GM11168 (cell line): ENCODE measurements at regions not wholly inside any gene's neighbourhood (a gene's known extent, or its start where the extent isn't known, plus 50 kb on each side); places are given as distances from the start of the nearest gene placed in this dataset.

Experiments used
- in situ Hi-C: fragments of 300-500 bp; cut with MboI; formaldehyde crosslinking; loops from one replicate; pipeline ENCODE4 v1.12.0; 2022; ENCODE audit warnings: low sequenced_read_pairs; ENCODE audit not compliant: unreplicated experiment

DNA sequence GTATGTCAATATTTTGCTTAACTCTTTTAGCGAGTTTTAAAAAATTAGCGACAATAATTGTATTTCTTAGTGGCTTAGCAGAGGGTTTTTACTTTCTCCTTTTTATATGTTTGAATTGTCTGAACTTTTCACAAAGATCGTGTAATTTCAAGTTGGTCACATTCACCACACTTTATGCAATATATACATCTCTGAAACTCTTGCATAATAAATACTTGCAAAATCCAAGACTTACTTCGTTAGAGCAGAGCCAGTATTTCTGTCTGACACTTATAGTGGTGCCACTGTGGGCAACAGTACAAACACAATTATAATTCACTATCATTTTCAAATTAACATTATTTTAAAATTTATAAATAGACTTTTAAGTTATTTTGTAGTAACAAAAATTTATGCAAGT, 62.0 kb downstream of the SUCNR1 start:
- in situ Hi-C loops: no loop called here

DNA sequence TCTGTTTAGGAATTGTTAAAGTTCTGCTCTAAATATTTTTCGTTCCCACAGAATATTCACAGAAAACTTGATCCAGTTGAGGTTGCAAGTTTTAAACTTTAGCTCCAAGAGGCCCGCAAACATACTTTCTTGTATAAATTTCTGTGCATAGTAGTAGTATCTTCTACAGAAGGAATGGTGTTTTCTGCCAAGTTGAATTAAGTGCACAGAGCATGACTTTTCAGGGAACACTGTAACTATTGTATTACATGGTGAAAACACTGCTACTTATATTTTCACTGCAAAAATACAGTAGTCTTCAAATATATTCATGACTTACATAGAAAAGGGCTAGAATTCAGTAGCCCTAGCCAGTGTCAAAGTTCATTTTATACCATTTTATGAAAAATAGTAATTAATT, 67.0 kb downstream of the SUCNR1 start:
- in situ Hi-C loops: no loop called here

DNA sequence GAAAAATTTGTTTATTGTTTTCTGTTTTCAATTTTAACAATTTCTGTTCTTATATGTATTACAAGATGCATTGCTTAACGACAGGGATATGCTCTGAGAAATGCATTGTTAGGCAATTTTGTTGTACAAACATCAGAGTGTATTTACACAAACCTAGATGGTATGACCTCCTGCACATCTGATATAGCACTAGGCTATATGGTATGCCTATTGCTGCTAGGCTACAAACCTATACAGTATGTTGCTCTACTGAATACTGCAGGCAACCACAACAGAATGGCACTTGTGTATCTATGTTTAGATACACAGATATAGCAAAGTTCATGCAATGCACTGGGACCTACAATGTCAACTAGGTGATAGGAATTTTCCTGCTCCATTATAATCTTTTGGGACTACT, 70.1 kb downstream of the SUCNR1 start:
- in situ Hi-C loops: no loop called here

GRCh38 chr3:151944356-151944755, 70.9 kb downstream of the SUCNR1 start:
- in situ Hi-C loops: no loop called here

DNA sequence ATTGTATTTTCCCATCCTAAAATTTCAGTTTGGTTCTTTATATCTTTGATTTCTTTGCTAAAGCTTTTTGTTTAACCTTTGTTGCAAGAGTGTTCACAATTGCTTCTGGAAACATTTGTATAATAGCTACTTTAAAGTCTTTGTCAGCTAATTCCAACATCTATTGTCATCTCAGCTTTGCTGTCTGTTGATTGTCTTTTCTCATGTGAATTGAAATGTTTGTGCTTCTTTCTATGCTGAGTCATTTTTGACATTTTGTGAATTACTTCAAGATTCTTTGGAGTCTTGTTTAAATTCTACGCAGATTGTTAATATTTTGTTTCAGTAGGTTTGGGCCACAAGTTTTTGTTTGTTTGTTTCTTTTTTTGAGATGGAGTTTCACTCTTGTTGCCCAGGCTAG, 73.2 kb downstream of the SUCNR1 start:
- in situ Hi-C loops: no loop called here

GRCh38 chr3:151949706-151950105, 76.3 kb downstream of the SUCNR1 start:
- in situ Hi-C loops: no loop called here

DNA sequence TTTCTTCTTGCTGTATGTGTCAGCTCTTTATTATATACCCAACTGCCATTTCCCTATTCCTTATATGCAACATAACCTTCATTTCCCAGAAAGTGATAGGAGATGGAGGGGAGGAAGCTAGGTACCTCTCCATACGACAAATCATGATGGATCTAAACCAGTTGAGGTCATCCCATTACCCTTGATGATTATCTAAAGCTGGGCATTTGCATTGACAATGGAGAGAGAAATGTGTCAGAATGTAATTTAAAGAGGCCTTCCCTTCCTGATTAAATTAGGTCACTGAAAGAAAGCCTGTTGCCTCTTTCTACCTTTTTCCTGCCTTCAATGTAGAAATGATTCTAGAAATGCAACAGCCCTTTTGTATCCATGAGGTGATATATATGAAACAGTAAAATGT, 81.9 kb downstream of the SUCNR1 start:
- in situ Hi-C loops: no loop called here

DNA sequence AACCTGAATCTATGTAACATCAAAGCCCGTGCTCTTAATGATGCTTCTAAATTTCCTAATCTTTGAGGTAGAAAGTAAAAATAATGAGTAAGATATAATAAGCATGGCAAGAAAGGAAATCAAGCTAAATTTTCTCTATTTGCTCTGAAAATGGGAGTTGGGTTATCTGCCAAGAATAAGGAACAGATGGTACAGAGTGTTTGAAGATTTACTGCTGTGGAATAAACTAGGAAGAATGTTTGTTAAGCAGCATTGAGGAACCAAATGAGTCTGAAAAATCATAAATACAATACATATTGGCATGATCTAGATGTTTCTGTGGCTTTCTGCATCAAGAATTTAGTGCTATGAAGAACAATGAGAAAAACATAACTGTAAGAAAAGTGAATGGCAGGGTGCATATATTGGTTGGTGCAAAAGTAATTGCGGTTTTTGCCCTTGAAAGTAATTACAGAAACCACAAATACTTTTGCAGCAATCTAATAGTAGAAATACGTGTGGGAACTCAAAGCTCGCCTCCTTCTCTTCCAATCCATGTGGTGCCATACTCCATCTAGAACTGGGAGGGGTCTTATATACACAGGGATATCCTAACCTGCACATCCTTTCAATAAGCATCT, 87.6 kb downstream of the SUCNR1 start:
- in situ Hi-C loops: no loop called here

- in situ Hi-C loops: no loop called here
Observed at GRCh38 chr3:151962352-151962751, 88.9 kb downstream of the SUCNR1 start.

DNA sequence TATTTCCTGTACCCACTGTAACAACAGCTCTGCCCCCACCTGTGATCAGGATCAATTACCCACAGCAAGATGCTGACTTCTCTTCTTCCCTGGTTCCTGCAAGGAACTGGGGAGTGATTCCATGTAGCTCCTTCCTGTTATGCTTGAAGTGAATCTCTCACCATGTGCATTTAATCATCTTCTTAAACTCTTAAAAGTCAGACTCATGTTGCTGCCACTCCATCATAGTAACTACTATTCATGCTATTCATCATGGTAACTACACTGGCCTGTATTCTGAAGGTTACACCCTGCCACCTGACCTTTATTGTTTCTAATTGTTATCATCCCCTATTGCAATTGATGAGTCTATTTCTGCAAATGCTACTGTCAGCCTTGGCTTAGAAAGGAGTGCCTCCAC, 89.5 kb downstream of the SUCNR1 start:
- in situ Hi-C loops: no loop called here

DNA sequence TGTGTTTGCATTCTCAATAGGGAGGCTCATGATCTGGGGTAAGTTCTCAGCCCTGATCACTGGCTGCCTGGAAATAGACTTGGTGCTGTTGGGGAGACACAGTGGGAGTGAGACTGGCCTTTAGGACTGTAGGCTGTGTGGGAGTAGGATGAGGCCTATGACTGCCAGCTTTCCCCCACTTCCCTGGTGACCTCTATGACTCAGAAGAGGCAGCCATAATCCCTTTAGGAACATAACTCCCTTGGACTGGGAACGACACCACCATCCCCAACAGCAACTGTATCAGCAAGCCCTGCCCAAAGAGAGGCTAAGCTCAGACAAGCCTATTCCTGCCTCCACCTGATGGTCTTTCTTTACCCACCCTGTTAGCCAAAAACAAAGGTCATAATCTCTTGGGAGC, 91.3 kb downstream of the SUCNR1 start:
- in situ Hi-C loops: no loop called here

DNA sequence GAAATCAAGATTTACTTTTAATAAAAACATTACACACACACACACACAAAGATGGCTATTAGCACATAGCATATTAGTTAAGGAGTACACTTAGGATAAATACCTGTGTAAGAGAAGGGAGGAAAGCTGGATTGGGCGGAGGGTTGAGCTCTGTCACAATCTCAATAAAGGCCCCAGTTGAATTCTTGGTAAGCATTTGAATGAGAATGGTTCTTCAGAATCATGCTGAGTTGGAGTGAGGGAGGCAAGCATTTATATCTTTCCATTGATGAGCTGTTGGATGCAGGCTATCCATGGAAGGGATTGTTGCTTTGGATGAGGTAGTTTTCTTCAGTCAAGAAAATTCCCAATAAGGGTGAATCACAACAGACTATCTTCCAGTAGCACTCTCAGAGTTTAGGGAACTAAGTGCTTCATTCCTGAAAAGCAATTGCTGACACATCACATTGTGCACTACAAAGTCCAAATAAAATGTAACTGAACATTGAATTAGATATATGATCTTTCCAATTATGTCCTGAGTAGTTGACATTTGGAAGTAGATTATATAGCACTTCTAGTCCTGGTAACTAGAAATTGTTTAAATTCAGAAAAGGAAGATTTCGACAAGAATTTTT, 95.7 kb downstream of the SUCNR1 start:
- in situ Hi-C loops: no loop called here

DNA sequence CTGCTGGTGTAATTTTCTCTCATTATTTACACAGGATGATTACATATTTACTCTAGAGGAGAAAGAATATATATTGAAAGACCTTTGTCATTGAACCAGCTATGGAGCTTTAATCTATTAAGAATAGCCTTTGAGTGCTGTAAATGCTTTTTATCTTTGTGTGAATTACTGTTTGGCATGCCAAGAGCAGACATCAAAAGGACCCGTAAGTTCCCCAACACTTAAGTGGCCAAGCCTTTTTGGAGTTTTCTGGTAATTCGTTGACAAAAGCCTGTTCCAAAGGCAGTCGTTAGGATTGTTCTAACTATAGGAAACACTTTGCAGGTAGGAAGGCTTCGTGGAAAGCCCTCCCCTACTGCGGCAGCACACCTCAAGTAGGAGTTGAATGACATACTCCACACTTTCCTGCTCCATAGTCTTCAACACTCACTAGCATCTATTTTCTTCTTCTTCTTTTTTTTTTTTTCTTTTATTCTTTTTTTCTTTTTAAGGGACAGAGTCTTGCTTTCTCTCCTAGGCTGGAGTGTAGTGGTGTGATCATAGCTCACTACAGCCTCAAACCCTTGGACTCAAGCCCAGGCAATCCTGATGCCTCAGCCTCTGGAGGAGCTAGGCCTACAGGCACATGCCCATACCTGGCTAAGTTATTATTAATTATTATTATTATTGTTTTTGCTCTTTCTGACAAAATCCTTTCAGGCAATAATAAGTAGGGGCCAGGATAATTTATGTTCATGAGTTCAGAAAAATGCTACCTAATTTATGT, 98.6 kb downstream of the SUCNR1 start:
- in situ Hi-C loops: no loop called here

DNA sequence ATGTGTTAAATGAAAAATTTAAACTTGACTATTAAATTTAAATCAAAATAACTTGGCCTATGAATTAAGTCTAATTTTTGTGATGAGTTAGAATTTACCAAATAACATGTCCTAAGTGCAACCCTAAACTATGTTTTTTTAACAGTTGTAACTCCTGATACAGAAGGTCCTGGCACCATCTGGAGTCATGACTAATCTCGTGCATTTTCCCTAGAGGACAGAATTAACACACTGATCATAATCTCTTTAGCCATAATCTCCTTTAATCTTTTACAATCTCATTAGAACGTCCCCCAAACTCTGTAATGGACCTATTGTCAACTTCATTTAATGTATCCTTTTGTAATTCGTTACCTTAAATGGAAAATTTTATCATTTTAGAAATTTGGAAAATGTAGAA, 100.6 kb downstream of the SUCNR1 start:
- in situ Hi-C loops: no loop called here

- in situ Hi-C loops: no loop called here
Observed at GRCh38 chr3:151976211-151977050, 103.0 kb downstream of the SUCNR1 start.

- in situ Hi-C loops: no loop called here
Observed at GRCh38 chr3:151979906-151980305, 106.5 kb downstream of the SUCNR1 start.

DNA sequence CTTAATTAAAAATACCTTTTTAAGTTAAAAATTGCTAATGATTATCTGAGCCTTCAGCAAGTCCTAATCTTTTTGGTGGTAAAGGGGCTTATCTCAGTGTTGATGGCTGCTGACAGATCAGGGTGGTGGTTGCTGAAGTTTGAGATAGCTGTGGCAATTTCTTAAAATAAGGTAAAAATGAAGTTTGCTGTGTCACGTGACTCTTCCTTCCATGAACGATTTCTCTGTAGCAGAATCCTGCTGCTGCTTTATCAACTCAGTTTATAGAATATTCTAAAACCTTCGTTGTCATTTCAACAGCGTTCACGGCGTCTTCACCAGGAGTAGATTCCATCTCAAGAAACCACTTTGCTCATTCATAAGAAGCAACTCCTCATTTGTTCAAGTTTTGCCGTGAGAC, 110.1 kb downstream of the SUCNR1 start:
- in situ Hi-C loops: no loop called here

- in situ Hi-C loops: no loop called here
Observed at GRCh38 chr3:151985787-151986430, 112.5 kb downstream of the SUCNR1 start.

DNA sequence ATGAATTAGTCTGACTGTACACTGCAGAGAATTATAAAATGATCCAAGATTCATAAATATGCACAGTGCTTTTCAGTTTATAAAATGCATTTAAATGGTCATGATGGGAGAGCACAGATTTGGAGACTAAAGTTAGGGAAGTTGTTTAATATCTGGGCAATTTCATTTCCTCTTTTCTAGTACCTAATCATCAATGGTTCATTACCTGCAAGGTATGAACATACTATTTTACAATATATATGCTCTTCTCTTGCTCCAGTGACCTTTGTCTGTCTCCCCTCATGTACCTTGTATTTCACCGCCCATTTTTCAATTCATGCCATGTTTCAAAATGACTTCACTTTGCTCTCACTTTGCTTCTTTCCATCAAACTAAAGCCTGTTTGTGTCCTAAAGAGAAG, 114.5 kb downstream of the SUCNR1 start:
- in situ Hi-C loops: no loop called here

DNA sequence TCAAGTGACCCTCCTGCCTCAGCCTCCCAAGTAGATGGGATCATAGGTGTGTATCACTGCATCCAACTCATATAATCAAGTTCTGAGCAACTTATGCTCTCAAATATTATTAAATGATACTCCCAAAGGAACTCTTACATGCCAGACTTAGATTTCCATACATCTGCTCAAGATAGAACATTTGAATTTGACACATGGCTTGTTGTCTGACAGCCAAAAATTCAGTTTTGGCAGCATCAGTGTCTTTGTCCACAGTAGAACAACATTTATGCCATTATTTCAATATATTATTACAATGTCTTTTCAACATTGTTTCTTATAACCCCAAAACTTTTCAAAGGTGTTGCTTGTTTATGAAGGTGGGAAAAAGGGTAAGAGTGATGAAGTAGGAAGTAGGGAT, 116.2 kb downstream of the SUCNR1 start:
- in situ Hi-C loops: no loop called here
